ENCODE measurements at regions not wholly inside any gene's neighbourhood (a gene's known extent, or its start where the extent isn't known, plus 50 kb on each side); places are given as distances from the start of the nearest gene placed in this dataset.

DNA sequence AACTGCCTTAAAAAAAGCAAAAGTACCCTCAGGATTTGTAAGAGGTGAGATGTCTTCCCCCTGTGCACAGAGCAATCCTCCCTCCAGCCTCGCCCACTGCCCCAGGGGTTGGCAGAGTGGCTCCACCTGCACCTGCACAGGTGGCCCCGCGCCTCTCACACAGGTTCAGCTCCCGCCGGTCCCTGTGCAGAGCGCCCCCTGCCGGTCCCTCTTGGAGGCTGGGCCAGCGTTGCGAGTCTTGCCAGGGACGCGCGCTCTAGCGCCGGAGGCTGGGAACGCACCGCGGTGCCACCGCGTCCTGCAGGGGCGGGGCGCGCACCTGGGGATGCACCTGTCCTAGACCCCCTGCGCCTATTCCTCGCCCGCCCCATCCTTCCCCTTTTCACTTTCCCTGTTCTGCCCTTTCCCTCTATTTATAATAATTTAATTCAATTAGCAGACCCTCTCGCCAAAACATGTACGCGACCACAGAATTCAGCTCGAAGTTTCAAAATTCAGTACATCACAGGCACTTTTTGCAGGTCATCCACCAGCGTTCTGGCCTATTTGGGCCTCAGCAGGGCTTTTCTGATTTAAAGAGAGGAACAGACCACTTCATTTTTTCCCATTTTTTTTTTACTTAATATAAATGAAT, 618.6 kb downstream of the AACS start:
- 15 to 70% (median 48%) methylated on average over 2 to 11 of the region's 30 CpGs; no CpG with 5 or more reads in 3 of the 10 experiments for WGBS, 10 experiments
- H3K4me3 ChIP-seq, result no peak overlapping the region
- H3K4me1 ChIP-seq (replicated peaks in 1 of 2), result peaks cover 7 to 9% of the 10 kb centered on the region in 2 donors
- peak in 3 of 8 experiments; percentile 19 to 58 (median 44) for ATAC-seq (replicated peaks in 6 of 8)
- in situ Hi-C loops (cut with MboI; ENCODE audit: low pct_unique_long_range_greater_than_20kb in 2 of 9, low sequenced_read_pairs in 9 of 9, unreplicated experiment in 9 of 9), result no loop called here
- H3K27ac ChIP-seq, result no peak overlapping the region

DNA sequence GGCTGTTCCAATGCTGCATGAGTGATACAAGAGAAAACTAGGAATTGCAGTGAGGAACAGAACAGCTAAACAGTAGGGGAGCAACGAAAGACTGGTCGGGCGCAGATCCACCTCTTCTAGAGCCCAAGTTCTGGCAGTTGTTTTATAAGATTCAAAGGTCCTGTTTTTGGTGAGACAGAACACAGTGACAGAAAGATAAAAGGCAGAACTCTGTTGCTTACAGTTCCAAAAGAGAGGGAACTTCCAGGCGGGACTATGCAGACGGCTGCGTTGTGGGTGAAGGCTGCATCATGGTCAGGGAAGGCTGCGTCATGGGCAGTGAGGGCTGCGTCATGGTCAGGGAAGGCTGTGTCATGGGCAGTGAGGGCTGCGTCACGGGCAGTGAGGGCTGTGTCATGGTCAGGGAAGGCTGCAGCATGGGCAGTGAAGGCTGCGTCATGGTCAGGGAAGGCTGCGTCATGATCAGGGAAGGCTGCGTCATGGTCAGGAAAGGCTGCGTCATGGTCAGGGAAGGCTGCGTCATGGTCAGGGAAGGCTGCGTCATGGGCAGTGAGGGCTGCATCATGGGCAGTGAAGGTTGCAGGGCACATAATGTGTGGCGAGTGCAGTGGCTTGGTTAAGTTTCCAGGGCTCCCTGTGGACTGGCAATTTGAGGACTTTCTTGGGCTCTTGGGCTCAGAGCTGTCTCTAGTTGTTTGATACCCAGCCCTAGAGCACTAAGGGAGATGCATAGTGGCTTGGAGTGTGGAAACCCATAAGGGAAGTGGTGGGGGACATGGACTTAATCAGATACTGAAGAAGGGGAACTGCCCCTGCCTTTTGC, 619.9 kb downstream of the AACS start:
- peak in 1 of 8 experiments; percentile 2 for ATAC-seq (replicated peaks in 6 of 8)
- no peak overlapping the region for H3K4me3 ChIP-seq
- in situ Hi-C loops (cut with MboI; ENCODE audit: low pct_unique_long_range_greater_than_20kb in 2 of 9, low sequenced_read_pairs in 9 of 9, unreplicated experiment in 9 of 9), result no loop called here
- H3K4me1 ChIP-seq (replicated peaks in 1 of 2), result peaks cover 7 to 9% of the 10 kb centered on the region in 2 donors
- H3K27ac ChIP-seq, result no peak overlapping the region
- 36 to 100% (median 66%) methylated on average over 1 to 9 of the region's 17 CpGs; no CpG with 5 or more reads in 2 of the 10 experiments for WGBS, 10 experiments

DNA sequence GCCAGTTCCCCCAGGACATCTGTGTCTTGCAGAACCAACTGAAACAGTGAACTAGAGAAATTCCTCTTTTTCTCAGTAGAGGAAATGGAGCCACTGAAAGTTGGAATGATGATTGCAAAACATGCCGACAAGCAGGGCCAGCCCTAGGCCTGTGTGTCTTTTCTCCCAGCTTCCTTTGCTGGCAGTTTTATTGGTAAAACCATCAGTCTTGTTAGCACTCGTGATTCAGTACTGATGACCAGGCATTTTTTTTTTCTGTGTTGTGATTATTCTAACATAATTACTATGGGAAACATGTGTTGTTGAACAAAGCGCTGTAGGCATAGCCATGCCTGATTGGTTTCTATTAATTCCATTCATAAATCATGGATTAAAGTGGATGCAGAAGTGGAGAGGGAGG, 620.7 kb downstream of the AACS start:
- ATAC-seq (replicated peaks in 6 of 8), result peak in 7 of 8 experiments; percentile 17 to 96 (median 94)
- 0 to 54% (median 22%) methylated on average over 1 to 3 of the region's 3 CpGs; no CpG with 5 or more reads in 2 of the 10 experiments for WGBS, 10 experiments
- Histone ChIP-seq H3K27ac (no peak overlapping the region), H3K4me3 (no peak overlapping the region), H3K4me1 (replicated peaks in 1 of 2) (peaks cover 7 to 9% of the 10 kb centered on the region in 2 donors)
- in situ Hi-C loops (cut with MboI; ENCODE audit: low pct_unique_long_range_greater_than_20kb in 2 of 9, low sequenced_read_pairs in 9 of 9, unreplicated experiment in 9 of 9), result no loop called here

DNA sequence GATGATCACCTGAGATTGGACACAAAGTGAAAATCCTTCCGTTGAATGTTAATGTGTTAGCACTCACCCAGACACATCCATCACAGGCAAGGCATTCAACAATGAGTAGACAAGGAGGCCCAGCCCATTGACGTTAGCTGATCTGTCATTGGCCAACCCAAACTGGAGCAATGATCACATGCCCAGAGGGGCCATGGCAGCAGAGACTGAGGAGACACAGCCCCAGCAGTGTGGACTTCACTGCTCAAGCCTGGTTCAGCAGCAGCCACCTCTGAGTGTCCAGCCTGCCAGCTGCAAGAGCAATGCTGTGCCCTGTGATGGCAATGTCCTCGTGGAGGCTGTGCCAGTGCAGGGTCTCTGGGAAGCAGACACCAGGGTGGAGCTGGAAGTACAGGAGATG, 622.2 kb downstream of the AACS start:
- Histone ChIP-seq H3K4me1 (replicated peaks in 1 of 2) (peaks cover 7 to 9% of the 10 kb centered on the region in 2 donors), H3K27ac (no peak overlapping the region), H3K4me3 (no peak overlapping the region)
- in situ Hi-C loops (cut with MboI; ENCODE audit: low pct_unique_long_range_greater_than_20kb in 2 of 9, low sequenced_read_pairs in 9 of 9, unreplicated experiment in 9 of 9), result no loop called here
- no peak for ATAC-seq (replicated peaks in 6 of 8)
- WGBS, 10 experiments, result 0 to 50% (median 37%) methylated on average over 1 to 2 of the region's 3 CpGs; no CpG with 5 or more reads in 4 of the 10 experiments

- WGBS, 10 experiments, result 0 to 80% (median 36%) methylated on average over 1 to 3 of the region's 7 CpGs; no CpG with 5 or more reads in 5 of the 10 experiments
- Histone ChIP-seq H3K4me1 (replicated peaks in 1 of 2) (peaks cover 7 to 9% of the 10 kb centered on the region in 2 donors), H3K27ac (no peak overlapping the region), H3K4me3 (no peak overlapping the region)
- ATAC-seq (replicated peaks in 6 of 8), result no peak
- in situ Hi-C loops (cut with MboI; ENCODE audit: low pct_unique_long_range_greater_than_20kb in 2 of 9, low sequenced_read_pairs in 9 of 9, unreplicated experiment in 9 of 9), result no loop called here
Measured at GRCh38 chr12:125687820-125688219, 622.6 kb downstream of the AACS start.

DNA sequence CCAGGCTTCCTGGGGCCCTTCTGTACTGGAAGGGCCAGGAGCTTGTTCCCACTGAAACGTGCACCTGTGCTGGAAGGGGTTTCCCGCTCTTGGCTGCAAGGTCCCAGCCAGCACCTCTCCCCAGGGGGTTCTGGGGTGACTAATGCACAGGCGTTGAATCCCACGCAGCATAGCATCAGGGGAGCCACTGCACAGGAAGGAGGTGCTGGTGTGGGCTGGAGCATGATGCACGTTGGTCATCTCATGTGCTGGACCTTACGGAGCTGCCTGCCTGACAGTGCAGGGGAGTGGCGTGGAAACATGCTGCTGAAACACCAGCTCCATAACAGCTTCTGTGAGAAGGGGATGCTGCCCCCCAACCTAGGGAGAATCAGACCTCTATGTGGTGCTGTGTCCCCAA, 623.0 kb downstream of the AACS start:
- in situ Hi-C loops (cut with MboI; ENCODE audit: low pct_unique_long_range_greater_than_20kb in 2 of 9, low sequenced_read_pairs in 9 of 9, unreplicated experiment in 9 of 9), result no loop called here
- 0 to 93% (median 29%) methylated on average over 1 to 4 of the region's 7 CpGs; no CpG with 5 or more reads in 6 of the 10 experiments for WGBS, 10 experiments
- no peak for ATAC-seq (replicated peaks in 6 of 8)
- H3K4me1 ChIP-seq (replicated peaks in 1 of 2), result peaks cover 7 to 9% of the 10 kb centered on the region in 2 donors
- no peak overlapping the region for H3K4me3 ChIP-seq
- no peak overlapping the region for H3K27ac ChIP-seq

DNA sequence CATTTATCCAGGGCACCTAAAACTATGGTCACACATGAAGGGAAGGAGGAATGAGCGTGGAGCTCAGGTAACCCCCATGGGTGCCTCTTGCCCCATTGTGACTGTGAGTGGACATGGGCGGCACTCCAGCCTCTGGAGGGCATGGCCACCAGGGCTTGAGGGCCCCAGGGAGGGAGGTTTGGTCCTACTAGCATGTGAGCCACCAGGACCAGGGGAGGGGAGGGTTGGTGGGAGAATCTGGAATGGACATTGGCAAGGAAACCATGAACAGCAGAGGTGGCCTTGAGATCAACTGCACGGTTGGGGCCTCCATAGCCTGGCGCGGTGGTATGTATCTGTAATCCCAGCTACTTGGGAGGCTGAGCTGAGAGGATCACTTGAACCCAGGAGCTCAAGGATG, 623.6 kb downstream of the AACS start:
- WGBS, 10 experiments, result 40% methylated on average over 1 of the region's 5 CpGs; no CpG with 5 or more reads in 9 of the 10 experiments
- in situ Hi-C loops (cut with MboI; ENCODE audit: low pct_unique_long_range_greater_than_20kb in 2 of 9, low sequenced_read_pairs in 9 of 9, unreplicated experiment in 9 of 9), result no loop called here

DNA sequence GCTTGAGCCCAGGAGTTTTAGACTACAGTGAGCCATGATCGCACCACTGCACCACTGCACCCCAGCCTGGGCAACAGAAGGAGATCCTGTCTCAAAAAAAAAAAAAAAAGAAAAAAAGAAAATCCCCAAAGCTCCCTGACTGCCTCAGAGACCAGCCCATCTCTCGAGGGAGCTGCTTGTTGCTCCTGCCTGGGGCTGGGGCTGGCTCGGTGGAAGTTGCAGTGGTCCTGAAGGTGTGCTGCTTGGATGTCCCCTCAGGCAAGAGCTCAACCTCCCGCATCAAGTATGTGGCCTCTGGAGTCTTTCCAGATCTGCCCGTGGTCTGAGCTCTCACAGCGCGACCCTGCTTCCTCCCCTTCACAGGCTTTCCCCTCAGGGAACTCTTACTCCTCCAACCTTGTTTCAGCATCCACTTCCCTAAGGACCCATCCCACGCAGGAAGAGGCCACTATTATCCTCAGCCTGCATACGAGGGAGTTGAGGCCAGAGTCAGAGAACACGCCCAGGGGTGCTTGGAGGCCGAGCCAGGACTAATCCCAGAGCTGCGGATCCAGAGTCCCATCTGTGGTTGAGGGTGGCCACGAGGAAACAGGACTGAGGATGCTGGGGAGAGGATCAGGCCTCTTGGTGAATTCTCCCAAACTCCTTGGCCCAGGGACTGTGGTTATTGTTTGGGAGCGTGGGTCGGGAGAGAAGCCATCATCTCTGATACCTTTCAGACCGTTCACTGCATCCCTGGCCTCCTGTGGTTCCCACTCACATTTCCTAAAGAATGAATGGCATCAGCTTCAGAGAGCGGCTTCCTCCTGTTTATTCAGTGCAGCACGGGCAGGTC, 624.6 kb downstream of the AACS start:
- ATAC-seq (replicated peaks in 6 of 8), result no peak
- Histone ChIP-seq H3K27ac (no peak overlapping the region), H3K4me3 (no peak overlapping the region), H3K4me1 (replicated peaks in 1 of 2) (peaks cover 7 to 9% of the 10 kb centered on the region in 2 donors)
- in situ Hi-C loops (cut with MboI; ENCODE audit: low pct_unique_long_range_greater_than_20kb in 2 of 9, low sequenced_read_pairs in 9 of 9, unreplicated experiment in 9 of 9), result no loop called here
- WGBS, 10 experiments, result 0 to 72% (median 46%) methylated on average over 1 to 14 of the region's 18 CpGs; no CpG with 5 or more reads in 2 of the 10 experiments

More for the DNA sequence above, 623.6 kb downstream of the AACS start:
- no peak overlapping the region for H3K4me3 ChIP-seq
- peaks cover 7 to 9% of the 10 kb centered on the region in 2 donors for H3K4me1 ChIP-seq (replicated peaks in 1 of 2)
- no peak overlapping the region for H3K27ac ChIP-seq
- ATAC-seq (replicated peaks in 6 of 8), result no peak

GRCh38 chr12:125690841-125691240, 625.6 kb downstream of the AACS start:
- in situ Hi-C loops (cut with MboI; ENCODE audit: low pct_unique_long_range_greater_than_20kb in 2 of 9, low sequenced_read_pairs in 9 of 9, unreplicated experiment in 9 of 9), result no loop called here
- ATAC-seq (replicated peaks in 6 of 8), result no peak
- 14 to 80% (median 60%) methylated on average over 1 to 6 of the region's 9 CpGs; no CpG with 5 or more reads in 1 of the 10 experiments for WGBS, 10 experiments
- Histone ChIP-seq H3K27ac (no peak overlapping the region), H3K4me1 (replicated peaks in 1 of 2) (peaks cover 4 to 9% of the 10 kb centered on the region in 2 donors), H3K4me3 (no peak overlapping the region)

DNA sequence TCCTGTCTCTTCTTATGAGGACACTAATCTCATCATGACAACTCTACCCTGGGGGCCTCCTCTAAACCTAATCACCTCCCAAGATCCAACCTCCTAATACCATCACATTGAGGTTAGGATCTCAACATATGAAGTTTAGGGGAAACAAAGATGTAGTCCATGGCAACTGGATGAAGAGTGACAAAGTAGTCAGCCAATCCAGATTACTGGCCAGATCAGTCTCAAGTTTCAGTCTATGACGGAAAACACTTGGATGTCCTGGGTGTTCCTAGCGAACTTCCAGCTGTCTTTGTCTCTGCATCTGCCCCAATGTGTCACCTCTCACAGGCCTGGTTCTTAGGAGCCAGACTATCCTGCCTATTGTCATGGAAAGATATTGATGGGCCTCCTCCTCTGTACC, 630.8 kb downstream of the AACS start:
- no peak for ATAC-seq (replicated peaks in 6 of 8)
- in situ Hi-C loops (cut with MboI; ENCODE audit: low pct_unique_long_range_greater_than_20kb in 2 of 9, low sequenced_read_pairs in 9 of 9, unreplicated experiment in 9 of 9), result no loop called here
- Histone ChIP-seq H3K4me1 (replicated peaks in 1 of 2) (no peaks in the 10 kb centered on the region), H3K27ac (no peak overlapping the region), H3K4me3 (no peak overlapping the region)
- WGBS, 10 experiments, result 0 to 51% (median 40%) methylated on average over 1 to 2 of the region's 2 CpGs; no CpG with 5 or more reads in 4 of the 10 experiments

- WGBS, 10 experiments, result 33 to 91% (median 64%) methylated on average over 1 to 3 of the region's 3 CpGs; no CpG with 5 or more reads in 2 of the 10 experiments
- Histone ChIP-seq H3K27ac (no peak overlapping the region), H3K4me1 (replicated peaks in 1 of 2) (no peaks in the 10 kb centered on the region), H3K4me3 (no peak overlapping the region)
- in situ Hi-C loops (cut with MboI; ENCODE audit: low pct_unique_long_range_greater_than_20kb in 2 of 9, low sequenced_read_pairs in 9 of 9, unreplicated experiment in 9 of 9), result no loop called here
- no peak for ATAC-seq (replicated peaks in 6 of 8)
Measured at GRCh38 chr12:125704803-125705202, 639.6 kb downstream of the AACS start.

DNA sequence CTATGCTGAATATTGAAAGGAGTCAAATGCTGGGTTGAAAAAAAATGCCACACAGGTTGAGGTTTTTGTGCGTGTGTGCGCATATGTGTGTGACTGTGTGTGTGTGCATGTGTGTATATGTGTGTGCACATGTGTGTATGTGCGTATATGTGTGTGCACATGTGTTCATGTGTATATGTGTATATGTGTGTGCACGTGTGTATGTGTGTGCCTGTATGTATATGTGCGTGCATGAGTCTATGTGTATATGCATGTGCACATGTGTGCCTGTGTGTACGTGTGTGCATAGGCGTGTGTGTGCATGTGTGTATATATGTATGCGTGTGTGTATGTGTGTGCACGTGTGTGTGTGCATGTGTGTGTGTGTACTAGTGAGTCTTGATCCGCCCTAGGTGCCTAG, 655.7 kb downstream of the AACS start:
- 4 to 77% (median 27%) methylated on average over 1 to 8 of the region's 10 CpGs; no CpG with 5 or more reads in 5 of the 10 experiments for WGBS, 10 experiments
- Histone ChIP-seq H3K4me1 (replicated peaks in 1 of 2) (no peaks in the 10 kb centered on the region), H3K27ac (no peak overlapping the region), H3K4me3 (no peak overlapping the region)
- in situ Hi-C loops (cut with MboI; ENCODE audit: low pct_unique_long_range_greater_than_20kb in 2 of 9, low sequenced_read_pairs in 9 of 9, unreplicated experiment in 9 of 9), result no loop called here
- ATAC-seq (replicated peaks in 6 of 8), result no peak

- H3K27ac ChIP-seq, result no peak overlapping the region
- in situ Hi-C loops (cut with MboI; ENCODE audit: low pct_unique_long_range_greater_than_20kb in 2 of 9, low sequenced_read_pairs in 9 of 9, unreplicated experiment in 9 of 9), result no loop called here
- 0 to 29% (median 0%) methylated on average over 1 of the region's 1 CpG; no CpG with 5 or more reads in 4 of the 10 experiments for WGBS, 10 experiments
- H3K4me3 ChIP-seq, result no peak overlapping the region
- no peaks in the 10 kb centered on the region for H3K4me1 ChIP-seq (replicated peaks in 1 of 2)
- ATAC-seq (replicated peaks in 6 of 8), result no peak
Measured at GRCh38 chr12:125734137-125734536, 668.9 kb downstream of the AACS start.

All from motor neuron (in vitro differentiated cells).